ENCODE measurements at regions not wholly inside any gene's neighbourhood (a gene's known extent, or its start where the extent isn't known, plus 50 kb on each side); places are given as distances from the start of the nearest gene placed in this dataset.

DNA sequence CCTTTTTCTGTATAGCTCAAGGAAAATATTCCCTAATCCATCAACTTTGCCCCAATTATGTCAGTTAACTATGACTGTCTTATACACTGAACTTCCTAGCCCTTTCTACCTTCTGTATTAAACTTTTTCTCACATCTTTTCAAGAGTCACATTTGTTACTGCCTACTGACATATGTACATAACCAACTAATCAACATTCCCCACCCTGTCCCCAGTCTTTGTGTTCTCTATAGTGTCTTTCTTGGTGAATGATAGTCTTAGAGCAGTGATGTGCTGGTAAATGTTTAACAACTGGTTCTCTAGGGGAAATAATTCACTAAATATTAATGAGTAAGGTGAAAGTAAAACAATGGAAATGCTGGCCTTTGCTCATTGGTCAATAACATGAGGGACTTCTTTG lies 61.6 kb upstream of the PIK3C3 start:
- TF ChIP-seq, protein P1, sequence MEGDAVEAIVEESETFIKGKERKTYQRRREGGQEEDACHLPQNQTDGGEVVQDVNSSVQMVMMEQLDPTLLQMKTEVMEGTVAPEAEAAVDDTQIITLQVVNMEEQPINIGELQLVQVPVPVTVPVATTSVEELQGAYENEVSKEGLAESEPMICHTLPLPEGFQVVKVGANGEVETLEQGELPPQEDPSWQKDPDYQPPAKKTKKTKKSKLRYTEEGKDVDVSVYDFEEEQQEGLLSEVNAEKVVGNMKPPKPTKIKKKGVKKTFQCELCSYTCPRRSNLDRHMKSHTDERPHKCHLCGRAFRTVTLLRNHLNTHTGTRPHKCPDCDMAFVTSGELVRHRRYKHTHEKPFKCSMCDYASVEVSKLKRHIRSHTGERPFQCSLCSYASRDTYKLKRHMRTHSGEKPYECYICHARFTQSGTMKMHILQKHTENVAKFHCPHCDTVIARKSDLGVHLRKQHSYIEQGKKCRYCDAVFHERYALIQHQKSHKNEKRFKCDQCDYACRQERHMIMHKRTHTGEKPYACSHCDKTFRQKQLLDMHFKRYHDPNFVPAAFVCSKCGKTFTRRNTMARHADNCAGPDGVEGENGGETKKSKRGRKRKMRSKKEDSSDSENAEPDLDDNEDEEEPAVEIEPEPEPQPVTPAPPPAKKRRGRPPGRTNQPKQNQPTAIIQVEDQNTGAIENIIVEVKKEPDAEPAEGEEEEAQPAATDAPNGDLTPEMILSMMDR (IDR thresholded peaks at IDR 0.05) = no peak
- TF ChIP-seq POLR2A (IDR thresholded peaks at IDR 0.05) = no peak
